Activated CD4-positive, alpha-beta T cell treated with anti-CD3 and anti-CD28 coated beads, Interleukin-2, amount 50 U/mL, for 24 hours (primary cell): ENCODE measurements at regions not wholly inside any gene's neighbourhood (a gene's known extent, or its start where the extent isn't known, plus 50 kb on each side); places are given as distances from the start of the nearest gene placed in this dataset.

Experiments used
- DNase-seq, 2 donors: peaks; one replicate each; pipeline ENCODE4 v3.0.0-alpha.2; 2020; ENCODE audit warnings: low read depth in 1 of 2, low spot score in 1 of 2

DNA sequence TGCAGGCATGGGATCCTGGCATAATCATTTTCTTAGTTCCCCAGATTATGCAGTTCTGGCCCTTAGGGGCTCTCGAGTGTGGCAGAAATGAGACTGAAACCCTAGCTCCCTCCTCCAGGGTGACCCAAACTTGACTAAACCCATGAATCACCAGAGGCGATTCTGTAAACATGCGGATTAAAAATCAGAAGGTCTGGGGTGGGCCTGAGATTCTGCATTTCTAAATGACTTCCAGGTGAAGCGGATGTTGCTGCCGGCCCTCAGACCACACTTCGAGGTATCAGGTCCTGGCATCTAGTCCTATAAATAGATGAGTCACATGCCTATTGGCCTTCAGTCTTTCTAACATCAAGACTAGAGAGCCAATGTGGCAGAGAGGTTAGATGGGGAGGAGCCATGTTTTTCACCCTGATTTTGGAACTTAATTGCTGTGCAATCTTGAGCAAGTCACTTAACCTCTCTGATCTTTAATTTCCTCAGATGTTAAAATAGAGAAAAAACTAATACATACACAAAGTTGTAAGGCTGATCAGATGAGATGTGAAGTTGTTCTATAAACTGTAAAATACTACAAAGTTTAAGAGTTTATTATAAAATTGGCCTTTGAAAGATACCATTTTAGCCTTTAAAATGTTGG is 431.2 kb downstream of the FOXO1 start:
- DNase-seq, result no peak

- DNase-seq, result no peak
Observed at GRCh38 chr13:40236566-40237168, 429.8 kb downstream of the FOXO1 start.

GRCh38 chr13:40238761-40239160 is 427.7 kb downstream of the FOXO1 start:
- DNase-seq, result no peak

DNA sequence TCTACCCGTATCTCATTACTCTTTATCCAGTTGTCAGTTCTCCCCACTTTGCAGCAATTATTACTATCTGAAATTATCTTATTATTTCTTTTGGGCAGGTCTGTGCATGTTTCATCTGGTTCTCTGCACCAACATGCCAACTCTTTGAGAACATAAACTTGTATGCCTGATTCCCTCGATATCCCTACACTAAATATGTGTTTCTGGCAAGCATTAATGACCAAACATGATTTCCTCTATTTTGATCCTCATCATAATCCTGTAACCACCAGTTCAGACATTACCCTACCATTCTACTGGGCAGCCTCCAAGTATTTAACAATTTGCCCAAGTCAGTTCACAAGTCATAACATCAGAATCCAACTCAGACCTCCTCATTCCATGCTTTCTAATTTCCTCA is 426.1 kb downstream of the FOXO1 start:
- no peak for DNase-seq

- DNase-seq, result no peak
Observed at GRCh38 chr13:40241125-40241798, 425.2 kb downstream of the FOXO1 start.

DNA sequence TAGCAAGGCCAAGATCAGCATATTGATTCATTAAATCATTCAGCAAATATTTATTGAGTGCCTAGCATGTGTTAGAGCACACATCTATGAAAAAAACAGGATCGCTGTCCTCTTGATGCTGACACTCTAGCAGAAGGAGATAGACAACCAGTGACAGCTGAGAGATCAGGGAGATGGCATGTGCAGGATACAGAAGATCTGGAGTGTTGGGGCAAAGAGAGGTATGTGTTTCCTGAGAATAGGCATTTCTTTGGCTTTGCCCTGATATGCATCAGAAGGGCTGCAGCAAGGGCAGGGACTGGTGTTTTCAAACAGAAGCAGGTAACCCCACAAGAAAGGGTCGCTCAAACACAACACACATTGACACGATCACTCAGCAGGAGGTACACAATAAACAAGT is 423.4 kb downstream of the FOXO1 start:
- no peak for DNase-seq

- no peak for DNase-seq
Observed at GRCh38 chr13:40243982-40244381, 422.5 kb downstream of the FOXO1 start.

GRCh38 chr13:40245567-40245966 is 420.9 kb downstream of the FOXO1 start:
- no peak for DNase-seq

DNA sequence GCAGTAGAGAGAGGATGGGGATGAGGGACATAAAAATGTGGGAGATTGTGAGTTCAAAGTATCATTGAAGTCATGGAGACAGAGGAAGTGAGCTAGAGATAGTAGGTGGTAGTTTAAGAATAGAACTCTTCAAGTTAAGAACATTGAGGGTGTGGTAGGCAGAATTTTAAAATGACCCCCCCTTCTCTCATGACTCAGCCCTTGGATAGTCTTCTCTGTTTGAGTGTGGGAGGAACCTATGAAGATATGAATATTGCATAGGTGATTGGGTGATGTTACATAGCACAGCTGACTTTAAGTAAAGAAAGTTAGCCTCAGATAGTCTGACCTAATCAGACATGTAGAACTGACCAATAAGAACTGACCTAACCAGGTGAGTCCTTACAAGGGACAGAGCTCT is 418.6 kb downstream of the FOXO1 start:
- DNase-seq, result peak in 1 of 2 donors; percentile 35

GRCh38 chr13:40251343-40252032 is 415.0 kb downstream of the FOXO1 start:
- DNase-seq, result peak in 1 of 2 donors; percentile 29

- DNase-seq, result no peak
Observed at GRCh38 chr13:40252241-40252640, 414.2 kb downstream of the FOXO1 start.

DNA sequence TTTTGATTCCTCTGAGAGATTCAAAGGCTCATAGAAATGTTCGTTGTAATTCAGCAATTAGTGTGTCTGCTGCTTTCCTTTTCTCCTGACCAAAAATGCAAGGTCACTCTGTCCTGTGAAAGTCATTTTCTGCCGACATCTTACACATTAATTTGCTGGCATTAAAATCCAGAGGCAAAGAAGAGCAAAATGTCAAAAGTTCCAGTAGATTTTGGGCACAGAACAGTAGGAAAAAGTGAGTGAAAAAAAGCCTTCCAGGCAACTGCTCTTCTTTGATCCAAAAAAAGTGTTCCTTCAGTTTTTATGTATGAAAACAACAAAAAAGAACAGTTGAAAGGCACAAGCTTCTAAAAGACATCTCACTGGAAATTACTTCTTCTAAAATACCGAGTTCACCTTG is 413.8 kb downstream of the FOXO1 start:
- DNase-seq, result no peak

DNA sequence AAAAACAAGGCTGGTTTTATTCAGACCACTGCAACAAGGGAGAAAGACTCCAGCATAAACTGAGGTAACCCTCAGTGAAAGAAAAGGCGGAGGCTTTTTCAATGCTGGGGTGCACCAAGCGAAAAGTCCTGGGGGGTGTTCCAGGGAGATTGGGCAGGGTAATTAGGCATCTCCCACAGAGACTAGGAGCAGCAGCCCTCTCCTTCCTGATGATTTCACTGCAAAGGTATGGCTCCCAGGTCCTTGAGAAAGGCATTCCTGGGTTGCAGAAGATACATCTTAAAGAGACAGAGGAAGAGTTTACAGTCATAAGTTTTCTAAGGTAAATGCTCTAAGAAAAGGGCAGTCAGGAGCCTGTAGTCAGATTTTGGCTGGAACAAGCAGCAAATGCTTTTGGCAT is 412.0 kb downstream of the FOXO1 start:
- no peak for DNase-seq

DNA sequence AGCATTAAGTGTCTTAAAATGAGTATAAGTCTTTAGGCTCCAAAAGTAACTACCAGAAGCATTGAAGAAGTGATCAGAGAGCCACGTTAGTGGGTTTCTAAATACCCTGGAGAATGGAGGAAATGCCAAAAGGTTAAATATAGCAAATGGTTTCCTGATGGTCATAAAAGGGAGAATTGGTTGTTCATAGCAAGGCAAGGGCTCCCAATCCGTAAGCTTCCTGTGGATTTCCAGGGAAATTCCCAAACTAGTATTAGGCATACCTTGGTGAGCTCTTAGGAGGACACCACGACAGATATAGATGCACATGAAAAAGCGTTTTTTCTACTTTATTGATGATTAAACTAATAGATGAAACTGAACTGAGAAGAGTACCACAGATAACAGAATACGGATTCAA is 410.9 kb downstream of the FOXO1 start:
- no peak for DNase-seq

- no peak for DNase-seq
Observed at GRCh38 chr13:40259899-40260298, 406.5 kb downstream of the FOXO1 start.

DNA sequence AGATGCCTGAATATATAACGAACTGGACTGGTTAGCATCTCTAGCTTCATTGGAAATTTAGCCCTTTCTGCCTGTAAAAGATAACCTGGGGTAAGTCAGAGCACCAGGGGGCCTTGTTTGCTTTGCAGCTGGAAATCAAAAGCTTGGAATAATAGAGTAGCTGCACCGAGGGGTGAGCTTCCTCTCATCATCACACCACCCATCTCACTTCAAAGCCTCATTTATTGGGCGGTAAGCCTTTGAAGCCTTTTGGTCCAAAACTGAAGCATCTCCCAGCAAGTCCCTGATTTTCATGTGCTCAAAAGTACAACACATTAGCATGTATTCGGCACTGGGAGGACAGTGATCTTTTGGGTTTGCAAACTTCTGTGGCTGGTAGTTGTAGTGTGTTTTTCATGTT is 405.1 kb downstream of the FOXO1 start:
- DNase-seq, result no peak

DNA sequence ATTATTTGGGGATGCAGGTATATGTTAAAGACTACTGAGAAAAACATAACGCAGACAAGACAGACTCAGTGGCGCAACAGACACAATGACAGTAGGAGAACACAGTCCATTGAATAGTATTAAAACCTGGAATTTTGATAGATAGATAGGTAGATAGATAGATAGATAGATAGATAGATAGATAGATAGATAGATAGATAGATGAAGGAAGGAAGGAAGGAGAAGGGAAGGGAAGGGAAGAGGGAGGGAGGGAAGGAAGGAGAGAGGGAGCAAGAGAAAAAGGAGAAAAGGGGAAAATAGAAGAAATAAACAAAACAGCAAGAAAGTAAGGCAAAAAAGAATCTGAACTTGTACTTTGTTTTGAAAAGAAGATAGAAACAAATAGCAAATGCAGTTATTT is 404.5 kb downstream of the FOXO1 start:
- DNase-seq, result no peak

DNA sequence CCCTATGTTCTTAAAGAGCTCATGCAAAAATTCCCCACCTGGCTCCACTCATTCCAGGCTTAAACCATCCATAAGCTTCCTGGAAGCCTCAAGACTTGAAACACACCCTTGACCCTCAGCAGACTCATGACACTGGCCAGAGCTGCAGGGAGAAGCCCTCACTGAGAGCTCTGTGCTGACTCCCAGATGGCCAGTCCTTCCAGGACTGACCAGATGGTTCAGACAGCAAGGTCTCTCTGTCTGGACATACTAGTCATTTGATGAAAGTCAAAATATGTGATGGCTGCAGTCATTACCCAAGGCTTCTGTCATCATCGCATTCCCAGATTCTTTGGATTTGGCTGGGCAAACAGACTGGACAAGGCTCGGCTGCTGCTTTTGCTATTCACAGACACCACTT is 397.4 kb downstream of the FOXO1 start:
- no peak for DNase-seq

DNA sequence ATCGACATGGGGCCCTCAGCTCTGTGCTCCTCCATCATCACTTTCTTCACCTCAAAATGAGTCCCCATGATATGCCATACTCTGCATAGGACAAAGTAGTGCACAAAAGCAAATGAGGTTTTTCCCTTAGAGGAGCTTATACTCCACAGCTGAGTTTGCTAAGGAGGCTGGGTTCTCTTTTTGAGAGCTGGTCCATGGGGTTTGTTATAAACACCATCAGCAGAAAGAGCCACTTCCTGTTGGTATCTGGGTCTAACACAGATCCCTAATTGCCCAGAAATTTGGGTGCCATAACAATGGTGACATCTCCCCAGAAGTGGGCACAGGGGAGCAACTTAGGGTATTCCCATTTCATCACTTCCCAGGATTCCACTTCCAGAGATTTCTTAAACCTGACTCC is 395.7 kb downstream of the FOXO1 start:
- DNase-seq, result no peak

DNA sequence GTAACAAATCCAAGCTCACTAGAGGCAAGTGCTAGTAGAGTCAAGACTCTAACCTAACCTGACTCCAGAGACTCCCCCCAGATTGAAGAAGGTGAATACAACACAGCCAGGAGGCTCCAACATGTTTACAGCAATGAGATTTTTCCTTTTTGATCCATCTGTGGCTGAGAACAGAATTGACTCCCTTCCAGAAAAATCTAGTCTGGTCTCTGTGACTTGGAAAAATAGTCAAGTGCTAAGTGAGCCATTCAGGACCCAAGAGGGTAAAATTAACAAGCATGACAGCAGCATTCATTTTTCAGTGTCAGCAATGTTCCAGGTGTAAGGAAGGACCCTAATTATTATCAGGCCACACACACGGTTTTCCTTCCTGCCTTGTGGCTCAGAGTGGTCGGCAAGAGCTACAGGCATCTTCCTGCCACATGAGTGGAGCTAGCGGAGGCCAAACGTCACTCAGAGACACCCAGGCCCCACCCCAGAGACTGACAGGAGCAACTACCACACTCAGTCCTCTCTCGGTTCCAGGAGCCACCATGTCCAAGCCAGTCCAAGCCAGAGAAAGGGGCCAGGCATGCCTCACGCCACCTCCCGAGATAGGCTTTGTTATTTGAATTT is 395.1 kb downstream of the FOXO1 start:
- no peak for DNase-seq

- peak in 1 of 2 donors; percentile 46 for DNase-seq
Observed at GRCh38 chr13:40271931-40272775, 394.3 kb downstream of the FOXO1 start.
